HFF-Myc (cell line): ENCODE measurements at regions not wholly inside any gene's neighbourhood (a gene's known extent, or its start where the extent isn't known, plus 50 kb on each side); places are given as distances from the start of the nearest gene placed in this dataset.

ENCODE experiments used
- DNase-seq: peaks from one replicate; pipeline ENCODE4 v3.0.0-alpha.2; 2011; ENCODE audit warnings: low read depth; ENCODE audit errors: extremely low read depth
- H3K4me3 ChIP-seq: replicated peaks from 2 replicates; pipeline ENCODE4 v1.5.1; 2011; ENCODE audit warnings: low read depth, mild to moderate bottlenecking, control low read depth, low read length
- TF ChIP-seq, protein P1 (sequence below): IDR thresholded peaks from 2 replicates; pipeline ENCODE4 v1.5.1; 2012; ENCODE audit warnings: mild to moderate bottlenecking, low read depth, low read length, control low read depth; ENCODE audit errors: missing control alignments

DNA sequence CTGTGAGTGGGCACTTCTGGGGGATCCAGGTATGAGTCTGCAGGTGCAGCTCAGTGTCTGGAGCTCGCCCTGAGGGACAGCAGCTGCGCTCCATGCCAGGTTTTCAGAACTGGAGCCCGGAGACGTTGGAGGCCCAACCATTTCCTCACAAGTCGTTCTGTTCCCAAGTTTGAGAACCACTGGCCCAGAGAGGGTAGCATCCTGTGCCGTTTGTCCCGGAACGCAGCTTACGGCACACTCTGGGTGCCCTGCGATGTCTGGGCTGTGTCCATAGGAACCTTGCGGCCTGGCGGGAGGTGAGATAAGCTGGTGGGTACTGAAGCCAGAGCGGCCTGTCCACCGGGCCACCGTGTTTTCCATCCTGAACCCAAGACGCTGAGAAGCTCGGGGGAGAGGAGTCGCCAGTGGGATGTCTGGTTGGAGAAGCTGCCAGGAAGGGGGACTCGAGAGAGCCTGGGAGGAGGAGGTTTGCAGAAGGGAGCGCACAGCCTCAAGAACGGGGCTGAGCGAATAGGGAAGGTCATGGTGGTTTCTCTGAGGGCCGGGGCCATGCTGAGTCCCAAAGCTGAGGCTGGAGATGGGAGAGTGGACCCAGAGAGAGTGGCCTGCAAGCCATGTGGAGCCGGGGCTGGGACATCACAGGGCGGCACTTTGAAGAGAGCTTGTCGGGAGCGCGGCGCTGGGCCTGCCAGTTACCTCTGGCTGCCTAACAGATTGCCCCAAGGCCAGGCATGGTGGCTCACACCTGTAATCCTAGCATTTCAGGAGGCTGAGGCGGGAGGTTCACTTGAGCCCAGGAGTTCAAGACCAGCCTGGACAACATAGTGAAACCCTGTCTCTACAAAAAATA is 211.0 kb upstream of the GSE1 start:
- DNase-seq, result no peak
- TF ChIP-seq, protein P1, sequence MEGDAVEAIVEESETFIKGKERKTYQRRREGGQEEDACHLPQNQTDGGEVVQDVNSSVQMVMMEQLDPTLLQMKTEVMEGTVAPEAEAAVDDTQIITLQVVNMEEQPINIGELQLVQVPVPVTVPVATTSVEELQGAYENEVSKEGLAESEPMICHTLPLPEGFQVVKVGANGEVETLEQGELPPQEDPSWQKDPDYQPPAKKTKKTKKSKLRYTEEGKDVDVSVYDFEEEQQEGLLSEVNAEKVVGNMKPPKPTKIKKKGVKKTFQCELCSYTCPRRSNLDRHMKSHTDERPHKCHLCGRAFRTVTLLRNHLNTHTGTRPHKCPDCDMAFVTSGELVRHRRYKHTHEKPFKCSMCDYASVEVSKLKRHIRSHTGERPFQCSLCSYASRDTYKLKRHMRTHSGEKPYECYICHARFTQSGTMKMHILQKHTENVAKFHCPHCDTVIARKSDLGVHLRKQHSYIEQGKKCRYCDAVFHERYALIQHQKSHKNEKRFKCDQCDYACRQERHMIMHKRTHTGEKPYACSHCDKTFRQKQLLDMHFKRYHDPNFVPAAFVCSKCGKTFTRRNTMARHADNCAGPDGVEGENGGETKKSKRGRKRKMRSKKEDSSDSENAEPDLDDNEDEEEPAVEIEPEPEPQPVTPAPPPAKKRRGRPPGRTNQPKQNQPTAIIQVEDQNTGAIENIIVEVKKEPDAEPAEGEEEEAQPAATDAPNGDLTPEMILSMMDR, result no peak
- no peak overlapping the region for H3K4me3 ChIP-seq

- TF ChIP-seq, protein P1, result no peak
- DNase-seq, result no peak
- no peak overlapping the region for H3K4me3 ChIP-seq
These were observed 210.0 kb upstream of the GSE1 start for GRCh38 chr16:85402910-85403692.

DNA sequence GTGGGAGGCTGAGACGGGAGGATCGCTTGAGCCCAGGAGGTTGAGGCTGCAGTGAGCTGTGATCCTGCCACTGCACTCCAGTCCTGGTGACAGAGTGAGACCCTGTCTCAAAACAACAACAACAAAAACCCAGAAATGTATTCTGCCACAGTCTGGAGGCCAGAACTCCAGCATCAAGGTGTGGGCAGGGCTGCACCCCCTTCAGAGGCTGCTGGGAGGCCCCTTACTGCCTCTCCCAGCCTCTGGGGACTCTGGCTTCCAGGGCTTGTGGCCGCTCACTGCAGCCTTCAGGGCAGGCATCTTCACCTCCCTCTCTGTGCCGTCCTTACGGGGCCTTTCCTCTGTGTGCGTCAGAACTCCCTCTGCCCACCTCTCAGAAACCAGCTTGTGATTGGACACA is 209.4 kb upstream of the GSE1 start:
- TF ChIP-seq, protein P1, result no peak
- DNase-seq, result no peak

GRCh38 chr16:85412911-85413520 is 200.1 kb upstream of the GSE1 start:
- DNase-seq, result no peak
- TF ChIP-seq, protein P1, result no peak
- H3K4me3 ChIP-seq, result no peak overlapping the region

More for the DNA sequence above, 209.4 kb upstream of the GSE1 start:
- H3K4me3 ChIP-seq, result no peak overlapping the region

- no peak for DNase-seq
- H3K4me3 ChIP-seq, result no peak overlapping the region
- TF ChIP-seq, protein P1, result no peak
These were observed 199.1 kb upstream of the GSE1 start for GRCh38 chr16:85413691-85414663.
